Activated naive CD4-positive, alpha-beta T cell treated with anti-CD3 and anti-CD28 coated beads, Interleukin-2, amount 10 ng/mL, durations not matched to agents 7 days and 5 days (primary cell): ENCODE measurements at regions not wholly inside any gene's neighbourhood (a gene's known extent, or its start where the extent isn't known, plus 50 kb on each side); places are given as distances from the start of the nearest gene placed in this dataset.
A peak's percentile ranks its signal among the peaks of the same experiment; 100 is the strongest.

ENCODE experiments used
- CTCF ChIA-PET: fragments of 350-600 bp; sonication (Branson Sonifier 250); formaldehyde crosslinking; loops from one replicate; lab custom pipeline; 2021; ENCODE audit warnings: antibody characterized with exemption; lab: Charles Lee
- DNase-seq: peaks from one replicate; pipeline ENCODE4 v3.0.0-alpha.2; 2020
- H3K27ac Mint-ChIP-seq: one replicate; pipeline ENCODE4 v1.8.0; 2021; ENCODE audit warnings: mild to moderate bottlenecking, moderate library complexity, mixed read lengths
- H3K27me3 Mint-ChIP-seq: one replicate; pipeline ENCODE4 v1.8.0; 2021; ENCODE audit warnings: mild to moderate bottlenecking, mixed read lengths
- H3K36me3 Mint-ChIP-seq: one replicate; pipeline ENCODE4 v1.8.0; 2021; ENCODE audit warnings: mixed read lengths
- H3K4me1 Mint-ChIP-seq: one replicate; pipeline ENCODE4 v1.8.0; 2021; ENCODE audit warnings: mixed read lengths
- H3K4me3 Mint-ChIP-seq: one replicate; pipeline ENCODE4 v1.8.0; 2021; ENCODE audit warnings: mild to moderate bottlenecking, moderate library complexity, mixed read lengths
- H3K9me3 Mint-ChIP-seq: one replicate; pipeline ENCODE4 v1.8.0; 2021; ENCODE audit warnings: mixed read lengths

- no peak for DNase-seq
- no peaks in the 10 kb centered on the region for H3K4me1 Mint-ChIP-seq
- CTCF ChIA-PET, result no interaction called here
- H3K36me3 Mint-ChIP-seq, result no peaks in the 10 kb centered on the region
- H3K27ac Mint-ChIP-seq, result no peak overlapping the region
- no peak overlapping the region for H3K4me3 Mint-ChIP-seq
- peaks cover under 1% of the 10 kb centered on the region for H3K27me3 Mint-ChIP-seq
- H3K9me3 Mint-ChIP-seq, result no peaks in the 10 kb centered on the region
Measured at GRCh38 chr3:159798951-159799350, 189.7 kb upstream of the IL12A start.

DNA sequence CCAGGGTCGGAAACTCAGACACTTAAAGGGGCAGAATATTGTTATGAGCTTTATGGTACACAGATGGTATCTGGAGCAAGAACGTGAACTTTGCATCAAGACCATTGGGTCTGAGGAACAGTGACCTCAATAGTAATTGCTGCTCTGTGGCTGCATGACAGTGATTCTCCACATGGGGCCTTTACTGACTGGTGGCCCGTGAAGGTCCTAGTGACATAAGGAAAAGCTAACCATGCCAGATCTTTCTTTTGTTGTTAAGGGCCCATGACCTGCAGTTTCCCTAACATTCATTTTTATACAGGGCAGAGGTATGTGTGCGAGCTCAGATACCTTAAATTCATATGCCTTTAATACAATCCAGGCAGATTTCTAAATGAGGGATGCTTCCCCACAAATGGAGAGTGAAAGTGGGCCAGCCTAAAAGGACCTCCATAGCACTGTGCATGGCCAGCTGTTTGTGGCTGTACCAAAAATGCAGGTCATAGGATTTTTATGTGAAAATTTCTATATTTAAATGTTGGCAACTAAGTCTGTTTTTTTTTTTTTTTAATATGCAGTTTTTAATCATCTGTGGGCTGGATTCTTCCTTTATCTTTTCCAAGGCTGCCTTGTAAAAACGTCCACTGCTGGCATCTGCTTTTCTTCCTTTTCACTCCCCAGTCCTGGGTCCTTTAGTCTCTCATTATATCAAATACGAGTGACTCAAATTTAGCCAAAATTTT lies 188.0 kb upstream of the IL12A start:
- Mint-ChIP-seq H3K4me1 (no peaks in the 10 kb centered on the region), H3K27ac (no peak overlapping the region), H3K27me3 (peaks cover 6% of the 10 kb centered on the region), H3K36me3 (no peaks in the 10 kb centered on the region), H3K4me3 (no peak overlapping the region), H3K9me3 (no peaks in the 10 kb centered on the region)
- DNase-seq, result no peak
- CTCF ChIA-PET, result no interaction called here

DNA sequence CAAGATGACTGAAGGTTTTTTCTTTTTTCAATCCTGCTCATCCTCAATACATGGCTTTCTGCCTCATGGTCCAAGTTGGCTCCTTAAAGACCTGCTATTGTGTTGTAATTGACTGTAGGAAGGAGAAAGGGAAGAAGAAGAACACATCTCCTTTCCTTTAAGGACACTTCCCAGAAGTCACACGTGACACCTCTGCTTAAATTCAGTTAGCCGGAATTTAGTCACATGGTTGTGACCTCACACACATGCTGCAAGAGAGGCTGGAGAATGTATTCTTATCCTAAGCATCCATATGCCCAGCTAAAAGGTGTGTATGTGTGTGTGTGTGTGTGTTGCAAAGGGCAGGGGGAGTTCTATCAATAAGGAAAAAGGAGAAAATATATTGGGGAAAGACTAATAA lies 185.8 kb upstream of the IL12A start:
- CTCF ChIA-PET, result no interaction called here
- Mint-ChIP-seq H3K27ac (no peak overlapping the region), H3K4me1 (no peaks in the 10 kb centered on the region)

DNA sequence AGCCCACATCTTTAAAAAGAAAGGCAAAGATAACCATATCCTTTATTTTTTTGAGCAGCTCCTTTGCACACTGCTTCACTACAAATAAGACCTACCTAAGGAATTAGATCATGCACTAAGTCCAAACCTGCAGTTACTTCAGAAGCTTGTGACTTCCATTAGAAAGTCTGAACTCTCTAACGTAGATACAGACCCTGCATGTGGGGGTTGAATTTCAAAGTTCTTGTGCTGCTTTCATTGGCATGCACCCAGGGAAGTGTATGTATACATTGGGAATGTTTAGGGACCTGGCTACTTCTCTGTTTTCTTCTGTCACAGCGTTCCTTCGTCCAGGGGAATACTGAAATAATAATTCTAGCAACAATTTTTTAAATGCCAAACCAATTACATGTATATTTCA lies 185.2 kb upstream of the IL12A start:
- Mint-ChIP-seq H3K36me3 (no peaks in the 10 kb centered on the region), H3K9me3 (no peaks in the 10 kb centered on the region), H3K27ac (no peak overlapping the region), H3K27me3 (peaks cover 6% of the 10 kb centered on the region), H3K4me1 (no peaks in the 10 kb centered on the region), H3K4me3 (no peak overlapping the region)
- DNase-seq, result no peak
- CTCF ChIA-PET, result interaction anchor here (1.8 to 3.3 kb wide), 2 partner anchors 481 to 538 kb away, joined by 6 to 24 read pairs; no protein-coding TSS in a partner anchor

More for the DNA sequence above, 185.8 kb upstream of the IL12A start:
- Mint-ChIP-seq H3K36me3 (no peaks in the 10 kb centered on the region), H3K9me3 (no peaks in the 10 kb centered on the region), H3K27me3 (peaks cover 6% of the 10 kb centered on the region), H3K4me3 (no peak overlapping the region)
- DNase-seq, result no peak

- H3K27me3 Mint-ChIP-seq, result peaks cover 6% of the 10 kb centered on the region
- no peaks in the 10 kb centered on the region for H3K9me3 Mint-ChIP-seq
- no peak overlapping the region for H3K4me3 Mint-ChIP-seq
- CTCF ChIA-PET, result interaction anchor here (1.0 to 3.3 kb wide), 7 partner anchors 8 to 959 kb away, joined by 3 to 24 read pairs (median 4); no protein-coding TSS in a partner anchor
- no peak overlapping the region for H3K27ac Mint-ChIP-seq
- DNase-seq, result peak; percentile 50
- no peaks in the 10 kb centered on the region for H3K36me3 Mint-ChIP-seq
- no peaks in the 10 kb centered on the region for H3K4me1 Mint-ChIP-seq
Measured at GRCh38 chr3:159804726-159805410, 183.8 kb upstream of the IL12A start.

DNA sequence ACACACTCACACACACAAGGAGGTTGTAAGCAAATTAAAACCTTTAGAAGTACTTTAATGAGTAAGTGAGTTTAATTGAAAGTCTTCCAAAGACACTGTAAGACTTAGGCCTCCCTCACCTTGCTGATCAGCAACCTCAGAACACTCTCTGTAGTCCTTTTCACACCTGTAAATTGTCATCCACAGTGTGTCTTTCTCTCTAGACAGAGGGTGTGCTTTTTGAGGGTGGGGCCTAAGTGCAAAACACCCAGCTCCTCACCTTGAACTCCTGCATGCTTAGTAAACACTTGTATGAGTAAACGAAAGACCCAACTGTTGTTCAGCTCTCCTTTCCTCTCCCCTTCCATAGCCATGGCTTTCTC lies 183.2 kb upstream of the IL12A start:
- CTCF ChIA-PET, result interaction anchor here (1.0 to 3.3 kb wide), 6 partner anchors 8 to 544 kb away, joined by 3 to 24 read pairs (median 5); no protein-coding TSS in a partner anchor
- H3K4me3 Mint-ChIP-seq, result no peak overlapping the region

GRCh38 chr3:159806412-159806811 lies 182.2 kb upstream of the IL12A start:
- no peak overlapping the region for H3K27ac Mint-ChIP-seq
- H3K4me3 Mint-ChIP-seq, result no peak overlapping the region

More for the DNA sequence above, 183.2 kb upstream of the IL12A start:
- Mint-ChIP-seq H3K9me3 (no peaks in the 10 kb centered on the region), H3K4me1 (no peaks in the 10 kb centered on the region), H3K27ac (no peak overlapping the region), H3K27me3 (peaks cover 6% of the 10 kb centered on the region), H3K36me3 (no peaks in the 10 kb centered on the region)
- no peak for DNase-seq

DNA sequence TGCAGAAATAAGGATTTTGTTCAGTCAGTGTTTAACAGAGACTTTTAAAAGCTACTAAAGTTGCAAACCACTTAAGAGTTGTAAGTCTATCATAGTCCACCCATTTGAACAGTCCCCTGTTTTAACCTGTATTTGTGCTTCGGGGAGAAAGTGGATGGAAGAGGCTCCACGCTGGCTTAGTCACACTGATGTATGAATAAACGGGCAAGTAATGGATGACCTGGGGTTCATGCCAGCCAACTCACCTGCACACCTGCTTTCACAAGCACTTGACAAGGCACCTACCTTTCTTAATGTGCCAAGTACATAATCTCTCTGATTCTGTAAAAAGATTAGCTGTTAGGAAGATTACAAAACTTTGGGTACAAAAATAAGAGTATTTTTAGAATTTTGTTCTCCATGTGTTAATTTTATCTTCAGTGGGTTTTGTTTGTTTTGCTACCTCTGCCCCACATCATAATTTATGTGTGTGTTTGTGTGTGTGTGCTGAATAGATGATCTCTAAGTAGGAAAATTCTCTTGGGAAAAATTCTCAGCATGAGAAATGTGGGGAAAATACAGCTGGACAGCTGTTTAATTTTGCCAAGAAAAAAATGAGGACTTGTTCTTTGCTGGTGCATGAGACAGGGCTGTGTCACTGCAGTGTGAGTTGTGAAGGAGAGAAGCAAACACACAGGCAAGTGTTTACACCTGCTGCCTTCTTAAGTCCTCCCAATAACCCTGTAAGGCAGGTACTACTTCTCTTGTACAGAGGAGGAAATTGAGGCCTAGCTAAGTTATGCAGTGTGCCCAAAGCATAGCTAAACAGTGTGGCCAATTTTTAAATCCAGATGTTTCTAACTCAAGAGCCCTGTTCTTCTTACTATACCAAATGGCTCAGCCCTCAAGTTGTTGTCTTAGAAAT lies 181.2 kb upstream of the IL12A start:
- DNase-seq, result no peak
- no peaks in the 10 kb centered on the region for H3K4me1 Mint-ChIP-seq
- H3K9me3 Mint-ChIP-seq, result no peaks in the 10 kb centered on the region
- no peak overlapping the region for H3K4me3 Mint-ChIP-seq
- CTCF ChIA-PET, result interaction anchor here (1.0 to 1.6 kb wide), 2 partner anchors 18 to 485 kb away, joined by 3 to 5 read pairs; no protein-coding TSS in a partner anchor
- peaks cover 6% of the 10 kb centered on the region for H3K27me3 Mint-ChIP-seq
- H3K27ac Mint-ChIP-seq, result no peak overlapping the region
- H3K36me3 Mint-ChIP-seq, result no peaks in the 10 kb centered on the region

More at GRCh38 chr3:159806412-159806811, 182.2 kb upstream of the IL12A start:
- Mint-ChIP-seq H3K27me3 (peaks cover 6% of the 10 kb centered on the region), H3K4me1 (no peaks in the 10 kb centered on the region), H3K9me3 (no peaks in the 10 kb centered on the region), H3K36me3 (no peaks in the 10 kb centered on the region)
- CTCF ChIA-PET, result interaction anchor here (1.4 to 3.3 kb wide), 2 partner anchors 484 to 541 kb away, joined by 3 to 24 read pairs; no protein-coding TSS in a partner anchor
- no peak for DNase-seq

DNA sequence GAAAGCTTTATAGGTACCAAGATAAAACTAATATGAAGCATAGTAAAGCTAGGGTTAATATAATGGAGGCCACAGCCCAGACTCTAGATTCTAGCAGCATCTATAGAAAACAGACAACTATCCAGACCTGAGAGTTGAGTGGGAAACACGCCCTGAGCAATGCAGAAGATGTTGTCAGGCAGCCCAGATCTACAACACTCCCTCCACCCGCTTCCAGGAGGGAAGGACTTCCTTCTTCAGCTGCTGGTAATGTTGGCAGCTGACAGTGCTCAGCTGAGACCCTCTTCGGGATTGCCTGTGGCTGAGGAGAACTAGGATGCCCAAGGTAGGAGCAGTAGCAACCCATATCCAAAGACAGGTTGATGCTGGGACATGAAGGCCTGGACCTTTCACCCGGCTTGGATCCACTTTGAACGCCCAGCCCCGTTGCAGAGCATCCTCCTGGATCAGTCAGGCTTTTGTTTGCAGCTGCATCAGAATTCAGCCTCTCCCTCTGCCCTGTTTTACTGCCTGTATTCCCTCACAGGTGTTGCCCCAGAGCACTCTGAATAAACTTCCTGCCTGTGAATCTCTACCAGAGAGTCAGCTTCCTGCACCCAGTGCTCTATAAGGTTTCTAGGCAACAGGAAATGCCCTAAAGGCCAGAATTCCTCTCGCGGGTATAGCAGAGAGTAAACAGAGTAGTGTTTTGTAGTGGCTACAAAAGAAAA lies 174.7 kb upstream of the IL12A start:
- Mint-ChIP-seq H3K27me3 (no peaks in the 10 kb centered on the region), H3K36me3 (no peaks in the 10 kb centered on the region), H3K4me3 (no peak overlapping the region), H3K9me3 (no peaks in the 10 kb centered on the region), H3K4me1 (no peaks in the 10 kb centered on the region), H3K27ac (no peak overlapping the region)
- no peak for DNase-seq
- CTCF ChIA-PET, result interaction anchor here (1.2 kb wide), 1 partner anchor 393 kb away, joined by 3 read pairs; no protein-coding TSS in a partner anchor

- H3K4me1 Mint-ChIP-seq, result no peaks in the 10 kb centered on the region
- H3K9me3 Mint-ChIP-seq, result no peaks in the 10 kb centered on the region
- H3K27ac Mint-ChIP-seq, result no peak overlapping the region
- H3K27me3 Mint-ChIP-seq, result peaks cover 10% of the 10 kb centered on the region
- no peak for DNase-seq
- H3K4me3 Mint-ChIP-seq, result no peak overlapping the region
- H3K36me3 Mint-ChIP-seq, result no peaks in the 10 kb centered on the region
- CTCF ChIA-PET, result interaction anchor here (0.6 to 2.3 kb wide), 2 partner anchors 13 to 1146 kb away, joined by 3 to 9 read pairs; no protein-coding TSS in a partner anchor
Measured at GRCh38 chr3:159816512-159816911, 172.1 kb upstream of the IL12A start.

GRCh38 chr3:159817126-159817525 lies 171.5 kb upstream of the IL12A start:
- DNase-seq, result no peak
- Mint-ChIP-seq H3K4me1 (no peaks in the 10 kb centered on the region), H3K9me3 (no peaks in the 10 kb centered on the region), H3K4me3 (no peak overlapping the region), H3K36me3 (no peaks in the 10 kb centered on the region), H3K27ac (no peak overlapping the region), H3K27me3 (peaks cover 10% of the 10 kb centered on the region)
- CTCF ChIA-PET, result interaction anchor here (0.6 to 2.3 kb wide), 2 partner anchors 12 to 1145 kb away, joined by 3 to 9 read pairs; no protein-coding TSS in a partner anchor

- Mint-ChIP-seq H3K4me3 (no peak overlapping the region), H3K27me3 (peaks cover 10% of the 10 kb centered on the region), H3K9me3 (no peaks in the 10 kb centered on the region), H3K27ac (no peak overlapping the region), H3K36me3 (no peaks in the 10 kb centered on the region), H3K4me1 (no peaks in the 10 kb centered on the region)
- CTCF ChIA-PET, result interaction anchor here (2.3 kb wide), 1 partner anchor 12 kb away, joined by 9 read pairs; no protein-coding TSS in a partner anchor
- DNase-seq, result no peak
Measured at GRCh38 chr3:159817571-159817970, 171.1 kb upstream of the IL12A start.

DNA sequence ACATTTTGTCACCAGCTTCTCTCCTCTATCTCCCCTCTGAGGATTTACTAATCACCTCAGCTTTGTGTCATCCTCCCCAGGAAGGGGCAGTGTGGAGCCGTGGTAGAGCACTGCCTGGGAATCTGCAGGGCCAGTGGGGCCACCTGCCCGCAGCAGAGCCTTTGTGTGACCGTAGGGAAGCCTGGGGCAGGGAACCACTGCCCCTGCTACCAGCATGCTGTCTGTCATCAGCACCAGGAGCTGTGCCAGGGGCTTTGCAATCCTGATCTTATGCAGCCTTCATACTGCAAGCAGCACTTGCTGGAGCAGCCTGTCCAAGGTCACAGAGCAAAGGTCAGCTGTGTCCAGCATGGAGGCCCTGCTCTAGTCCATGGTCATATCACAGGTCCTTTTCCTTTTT lies 170.2 kb upstream of the IL12A start:
- Mint-ChIP-seq H3K9me3 (no peaks in the 10 kb centered on the region), H3K4me3 (no peak overlapping the region), H3K27ac (no peak overlapping the region), H3K36me3 (no peaks in the 10 kb centered on the region), H3K27me3 (peaks cover 10% of the 10 kb centered on the region), H3K4me1 (no peaks in the 10 kb centered on the region)
- CTCF ChIA-PET, result interaction anchor here (2.3 kb wide), 1 partner anchor 11 kb away, joined by 9 read pairs; no protein-coding TSS in a partner anchor
- DNase-seq, result no peak
